K562 (cell line): ENCODE measurements at regions not wholly inside any gene's neighbourhood (a gene's known extent, or its start where the extent isn't known, plus 50 kb on each side); places are given as distances from the start of the nearest gene placed in this dataset.

ENCODE experiments used
- ADNP ChIP-seq: fragments of 200-800 bp; sonication (Bioruptor generic); IDR thresholded peaks from 2 replicates; pipeline ENCODE4 v1.6.1; 2016; ENCODE audit warnings: missing genetic modification characterization, missing compliant biosample characterization
- FOSL1 ChIP-seq: fragments of 200-800 bp; sonication (Bioruptor generic); conservative IDR thresholded peaks from 2 replicates; pipeline ENCODE4 v1.6.1; 2016; ENCODE audit warnings: missing genetic modification characterization, missing compliant biosample characterization
- JUND ChIP-seq, 2 experiments: IDR thresholded peaks; 2 replicates in 1 of 2; 3 replicates in 1 of 2; pipeline ENCODE4 v1.6.1; 2011; ENCODE audit warnings: borderline replicate concordance in 2 of 2, low read depth in 2 of 2, low read length in 2 of 2, improper control_type of control experiment in 1 of 2, missing biosample characterization in 1 of 2, missing genetic modification characterization in 1 of 2, missing genetic modification reagents in 1 of 2
- TAF1 ChIP-seq: IDR thresholded peaks from 2 replicates; pipeline ENCODE4 v1.6.1; 2011; ENCODE audit warnings: mild to moderate bottlenecking, low read length, moderate library complexity; ENCODE audit not compliant: insufficient read depth, control insufficient read depth, severe bottlenecking; ENCODE audit errors: extremely low read depth
- YY1 ChIP-seq, 3 experiments: IDR thresholded peaks; 2 replicates each; pipeline ENCODE4 v1.6.1; 2011; ENCODE audit warnings: low read length in 2 of 3, mild to moderate bottlenecking in 2 of 3, moderate library complexity in 2 of 3, borderline replicate concordance in 1 of 3, control low read depth in 1 of 3, low read depth in 1 of 3; ENCODE audit not compliant: insufficient read depth in 3 of 3, insufficient replicate concordance in 2 of 3, control insufficient read depth in 1 of 3, insufficient read length in 1 of 3; ENCODE audit errors: extremely low read depth in 1 of 3
- ZNF174 ChIP-seq: fragments of 250-450 bp; sonication (Bioruptor Pico); IDR thresholded peaks from 2 replicates; pipeline ENCODE4 v1.4.0; 2020; ENCODE audit warnings: mild to moderate bottlenecking
- ZNF436 ChIP-seq: fragments of 250-450, 450-650 bp; sonication (Bioruptor Pico); formaldehyde crosslinking; IDR thresholded peaks from 2 replicates; pipeline ENCODE4 v1.7.0; 2020; ENCODE audit warnings: mild to moderate bottlenecking
- TF ChIP-seq, protein P1 (sequence below), 3 experiments: IDR thresholded peaks in 2 of 3; conservative IDR thresholded peaks in 1 of 3; 2 replicates each; pipeline ENCODE4 v1.5.1; 2011 to 2012; ENCODE audit warnings: low read length in 3 of 3, mild to moderate bottlenecking in 3 of 3, control low read depth in 2 of 3, improper control_type of control experiment in 1 of 3, inconsistent platforms in 1 of 3, low read depth in 1 of 3, mixed read lengths in 1 of 3, moderate library complexity in 1 of 3; ENCODE audit not compliant: insufficient read depth in 2 of 3
- TF ChIP-seq, protein P2 (sequence below), 2 experiments: fragments of 450-650 bp; IDR thresholded peaks; 2 replicates each; pipeline ENCODE4 v1.6.1; 2016; ENCODE audit warnings: mild to moderate bottlenecking in 2 of 2, borderline replicate concordance in 1 of 2, low read depth in 1 of 2, moderate library complexity in 1 of 2

DNA sequence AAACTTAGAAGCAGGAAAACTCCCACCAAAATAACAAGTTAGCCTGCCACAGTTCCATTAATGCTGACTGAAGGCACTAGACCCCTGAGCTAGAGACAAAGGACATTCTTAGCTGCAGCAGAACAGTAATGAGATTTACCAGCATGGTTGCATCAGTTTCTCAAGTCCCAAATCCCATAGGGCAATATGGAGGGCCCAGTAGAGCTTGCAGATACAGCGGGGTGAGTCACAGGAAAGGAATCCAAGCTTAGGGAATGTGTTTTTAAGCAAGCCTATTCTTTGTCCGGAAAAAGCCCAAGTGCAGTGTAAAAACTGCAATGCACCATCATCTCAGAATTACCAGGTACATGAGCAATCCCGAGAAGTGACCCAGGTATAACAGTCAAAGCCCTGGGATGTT is 51.3 kb upstream of the EXOC1L start:
- no peak for TF ChIP-seq YY1 (IDR thresholded peaks at IDR 0.05; ENCODE audit: borderline replicate concordance in 1 of 3, control insufficient read depth in 1 of 3, extremely low read depth in 1 of 3, insufficient read depth in 3 of 3, insufficient read length in 1 of 3, insufficient replicate concordance in 2 of 3, low read depth in 1 of 3, low read length in 2 of 3)
- TF ChIP-seq, protein P1, sequence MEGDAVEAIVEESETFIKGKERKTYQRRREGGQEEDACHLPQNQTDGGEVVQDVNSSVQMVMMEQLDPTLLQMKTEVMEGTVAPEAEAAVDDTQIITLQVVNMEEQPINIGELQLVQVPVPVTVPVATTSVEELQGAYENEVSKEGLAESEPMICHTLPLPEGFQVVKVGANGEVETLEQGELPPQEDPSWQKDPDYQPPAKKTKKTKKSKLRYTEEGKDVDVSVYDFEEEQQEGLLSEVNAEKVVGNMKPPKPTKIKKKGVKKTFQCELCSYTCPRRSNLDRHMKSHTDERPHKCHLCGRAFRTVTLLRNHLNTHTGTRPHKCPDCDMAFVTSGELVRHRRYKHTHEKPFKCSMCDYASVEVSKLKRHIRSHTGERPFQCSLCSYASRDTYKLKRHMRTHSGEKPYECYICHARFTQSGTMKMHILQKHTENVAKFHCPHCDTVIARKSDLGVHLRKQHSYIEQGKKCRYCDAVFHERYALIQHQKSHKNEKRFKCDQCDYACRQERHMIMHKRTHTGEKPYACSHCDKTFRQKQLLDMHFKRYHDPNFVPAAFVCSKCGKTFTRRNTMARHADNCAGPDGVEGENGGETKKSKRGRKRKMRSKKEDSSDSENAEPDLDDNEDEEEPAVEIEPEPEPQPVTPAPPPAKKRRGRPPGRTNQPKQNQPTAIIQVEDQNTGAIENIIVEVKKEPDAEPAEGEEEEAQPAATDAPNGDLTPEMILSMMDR (IDR thresholded peaks at IDR 0.05 in 2 of 3, conservative IDR thresholded peaks at IDR 0.05 in 1 of 3; ENCODE audit: insufficient read depth in 2 of 3, low read depth in 1 of 3, low read length in 3 of 3) = no peak
- no peak for TF ChIP-seq ADNP (tag)
- no peak for TF ChIP-seq ZNF436 (CRISPR knock-in tag)
- no peak for TF ChIP-seq ZNF174 (CRISPR knock-in tag)
- TF ChIP-seq FOSL1 (tag) = peak; percentile 75
- peak; percentile 88 for TF ChIP-seq JUND (IDR thresholded peaks at IDR 0.05; ENCODE audit: borderline replicate concordance, low read depth, low read length)
- TF ChIP-seq JUND (tag; IDR thresholded peaks at IDR 0.05; ENCODE audit: borderline replicate concordance, low read depth, low read length) = peak; percentile 84; the same call in 2 of the 3 replicates
- TF ChIP-seq TAF1 = no peak
- TF ChIP-seq, protein P2, sequence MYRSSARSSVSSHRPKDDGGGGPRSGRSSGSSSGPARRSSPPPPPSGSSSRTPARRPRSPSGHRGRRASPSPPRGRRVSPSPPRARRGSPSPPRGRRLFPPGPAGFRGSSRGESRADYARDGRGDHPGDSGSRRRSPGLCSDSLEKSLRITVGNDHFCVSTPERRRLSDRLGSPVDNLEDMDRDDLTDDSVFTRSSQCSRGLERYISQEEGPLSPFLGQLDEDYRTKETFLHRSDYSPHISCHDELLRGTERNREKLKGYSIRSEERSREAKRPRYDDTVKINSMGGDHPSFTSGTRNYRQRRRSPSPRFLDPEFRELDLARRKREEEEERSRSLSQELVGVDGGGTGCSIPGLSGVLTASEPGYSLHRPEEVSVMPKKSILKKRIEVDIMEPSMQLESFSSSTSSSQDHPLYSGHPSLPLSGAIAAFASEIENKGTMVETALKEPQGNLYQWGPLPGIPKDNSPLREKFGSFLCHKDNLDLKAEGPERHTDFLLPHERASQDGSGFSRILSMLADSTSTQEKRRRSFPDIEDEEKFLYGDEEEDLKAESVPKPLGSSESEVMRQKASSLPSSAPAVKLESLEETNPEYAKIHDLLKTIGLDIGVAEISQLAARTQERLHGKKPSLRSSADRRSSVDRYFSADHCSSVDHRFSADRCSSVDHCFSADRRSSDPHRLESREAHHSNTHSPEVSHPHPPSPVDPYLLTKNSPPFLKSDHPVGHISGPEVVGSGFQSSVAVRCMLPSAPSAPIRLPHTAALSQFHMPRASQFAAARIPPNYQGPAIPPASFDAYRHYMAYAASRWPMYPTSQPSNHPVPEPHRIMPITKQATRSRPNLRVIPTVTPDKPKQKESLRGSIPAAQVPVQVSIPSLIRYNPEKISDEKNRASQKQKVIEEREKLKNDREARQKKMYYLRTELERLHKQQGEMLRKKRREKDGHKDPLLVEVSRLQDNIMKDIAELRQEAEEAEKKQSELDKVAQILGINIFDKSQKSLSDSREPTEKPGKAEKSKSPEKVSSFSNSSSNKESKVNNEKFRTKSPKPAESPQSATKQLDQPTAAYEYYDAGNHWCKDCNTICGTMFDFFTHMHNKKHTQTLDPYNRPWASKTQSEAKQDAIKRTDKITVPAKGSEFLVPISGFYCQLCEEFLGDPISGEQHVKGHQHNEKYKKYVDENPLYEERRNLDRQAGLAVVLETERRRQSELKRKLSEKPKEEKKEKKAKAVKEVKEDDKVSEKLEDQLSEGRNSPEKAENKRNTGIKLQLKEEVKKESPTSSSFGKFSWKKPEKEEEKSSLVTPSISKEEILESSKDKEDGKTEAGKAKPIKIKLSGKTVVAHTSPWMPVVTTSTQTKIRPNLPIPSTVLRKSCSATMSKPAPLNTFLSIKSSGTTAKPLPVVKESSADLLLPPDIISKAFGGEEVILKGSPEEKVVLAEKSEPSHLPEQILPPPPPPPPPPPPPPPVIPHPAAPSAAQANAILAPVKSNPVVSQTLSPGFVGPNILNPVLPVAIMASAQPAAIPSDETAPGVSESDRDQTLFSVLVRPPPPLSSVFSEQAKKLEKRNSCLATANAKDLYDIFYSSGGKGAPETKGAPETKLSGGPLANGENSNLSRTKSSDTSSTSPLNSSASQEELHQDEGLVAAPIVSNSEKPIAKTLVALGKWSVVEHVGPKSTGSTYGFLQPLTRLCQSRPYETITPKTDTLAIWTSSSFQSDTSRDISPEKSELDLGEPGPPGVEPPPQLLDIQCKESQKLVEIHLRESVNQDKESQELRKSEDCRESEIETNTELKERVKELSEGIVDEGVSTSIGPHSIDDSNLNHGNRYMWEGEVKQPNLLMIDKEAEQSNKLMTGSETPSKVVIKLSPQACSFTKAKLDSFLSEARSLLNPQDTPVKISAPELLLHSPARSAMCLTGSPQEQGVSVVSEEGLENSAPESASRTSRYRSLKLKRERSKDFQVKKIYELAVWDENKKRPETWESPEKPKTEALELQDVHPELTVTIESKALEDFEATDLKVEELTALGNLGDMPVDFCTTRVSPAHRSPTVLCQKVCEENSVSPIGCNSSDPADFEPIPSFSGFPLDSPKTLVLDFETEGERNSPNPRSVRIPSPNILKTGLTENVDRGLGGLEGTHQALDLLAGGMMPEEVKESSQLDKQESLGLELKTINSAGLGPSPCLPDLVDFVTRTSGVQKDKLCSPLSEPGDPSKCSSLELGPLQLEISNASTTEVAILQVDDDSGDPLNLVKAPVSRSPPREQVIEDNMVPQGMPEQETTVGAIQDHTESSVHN (IDR thresholded peaks at IDR 0.05; ENCODE audit: borderline replicate concordance in 1 of 2, low read depth in 1 of 2) = no peak
